GM12878 (cell line): ENCODE measurements at regions not wholly inside any gene's neighbourhood (a gene's known extent, or its start where the extent isn't known, plus 50 kb on each side); places are given as distances from the start of the nearest gene placed in this dataset.

ENCODE experiments used
- ATAC-seq: fragments of 200-7000 bp; cut with Tn5 transposase; 3 replicates; pipeline ENCODE4 v1.9.1; 2020; ENCODE audit warnings: mild to moderate bottlenecking, moderate library complexity
- BruUV-seq: library from RNA; stranded (reverse); fragments of 400-500 nt; replicated peaks from 2 replicates; lab custom pipeline; 2021; lab: Mats Ljungman, UMichigan
- CTCF ChIA-PET: fragments of 300-600 bp; sonication (Branson Sonifier 250); formaldehyde crosslinking; extraction: SDS; loops from one replicate; lab custom pipeline; 2021; ENCODE audit warnings: inconsistent platforms; lab: Yijun Ruan, JAX
- POLR2A ChIA-PET: fragments of 350-600 bp; formaldehyde crosslinking; extraction: SDS; loops from one replicate; lab custom pipeline; 2021; ENCODE audit warnings: inconsistent platforms; lab: Charles Lee
- RAD21 ChIA-PET: fragments of 300-600 bp; sonication (Branson Sonifier 250); formaldehyde crosslinking; loops from one replicate; lab custom pipeline; 2023; ENCODE audit warnings: antibody characterized with exemption; ENCODE audit not compliant: unreplicated experiment; lab: Charles Lee
- SMC1A ChIA-PET: fragments of 300-600 bp; sonication (Branson Sonifier 250); formaldehyde crosslinking; loops from one replicate; lab custom pipeline; 2023; ENCODE audit not compliant: unreplicated experiment, uncharacterized antibody; lab: Charles Lee
- DNase-seq: peaks from one replicate; pipeline ENCODE4 v3.0.0-alpha.2; 2011; ENCODE audit warnings: low read depth, low spot score
- FAIRE-seq: peaks from 3 replicates; lab custom pipeline; 2011; peaks lifted over from hg19 to GRCh38; lab: Jason Lieb, UNC
- H2AFZ ChIP-seq: 2 replicates; pipeline ENCODE4 v1.6.0; 2011; ENCODE audit warnings: low read depth, low read length, control low read depth; ENCODE audit not compliant: control insufficient read depth
- H3K27ac ChIP-seq: 2 replicates; pipeline ENCODE4 v1.5.1; 2011; ENCODE audit warnings: control low read depth; ENCODE audit not compliant: control insufficient read depth, insufficient read depth
- H3K27me3 ChIP-seq, 2 experiments: replicated peaks in 1 of 2; 2 replicates each; pipeline versions ENCODE4 v1.6.0 to v1.6.1; 2011; ENCODE audit warnings: low read length in 1 of 2; ENCODE audit not compliant: control insufficient read depth in 2 of 2, insufficient read depth in 2 of 2
- H3K36me3 ChIP-seq, 2 experiments: 2 replicates each; pipeline ENCODE4 v1.5.1; 2011; ENCODE audit warnings: low read length in 1 of 2; ENCODE audit not compliant: control insufficient read depth in 2 of 2, insufficient read depth in 2 of 2
- H3K4me1 ChIP-seq: 2 replicates; pipeline ENCODE4 v1.6.1; 2011; ENCODE audit warnings: mild to moderate bottlenecking, low read length, moderate library complexity, mixed read lengths; ENCODE audit not compliant: control insufficient read depth, insufficient read depth
- H3K4me2 ChIP-seq: 2 replicates; pipeline ENCODE4 v1.6.0; 2011; ENCODE audit warnings: control low read depth; ENCODE audit not compliant: control insufficient read depth, insufficient read depth
- H3K4me3 ChIP-seq: fragments of 200-600 bp; sonication (generic); 2 replicates; pipeline ENCODE4 v1.5.1; 2016
- H3K79me2 ChIP-seq: 2 replicates; pipeline ENCODE4 v1.6.0; 2011; ENCODE audit warnings: low read length; ENCODE audit not compliant: control insufficient read depth, insufficient read depth
- H3K9ac ChIP-seq: 2 replicates; pipeline ENCODE4 v1.8.0; 2011; ENCODE audit warnings: low read length, control low read depth, mixed read lengths; ENCODE audit not compliant: control insufficient read depth, insufficient read depth
- H3K9me3 ChIP-seq: replicated peaks from 3 replicates; pipeline ENCODE4 v1.5.1; 2011; ENCODE audit warnings: mild to moderate bottlenecking, low read length; ENCODE audit not compliant: control insufficient read depth, insufficient read depth
- H4K20me1 ChIP-seq: 2 replicates; pipeline ENCODE4 v1.6.0; 2011; ENCODE audit not compliant: control insufficient read depth, insufficient read depth
- ASH2L ChIP-seq: fragments of 300-600, 200-600 bp; sonication (generic); IDR thresholded peaks from 2 replicates; pipeline ENCODE4 v1.6.1; 2017; ENCODE audit warnings: low read depth, mild to moderate bottlenecking, borderline replicate concordance
- ESRRA ChIP-seq: IDR thresholded peaks from 2 replicates; pipeline ENCODE4 v1.6.1; 2012; ENCODE audit warnings: mild to moderate bottlenecking, low read length, improper control_type of control experiment
- FOS ChIP-seq: IDR thresholded peaks from 3 replicates; pipeline ENCODE4 v1.6.1; 2011; ENCODE audit warnings: borderline replicate concordance; ENCODE audit not compliant: insufficient read length; ENCODE audit errors: extremely low read depth
- FOXM1 ChIP-seq: IDR thresholded peaks from 2 replicates; pipeline ENCODE4 v1.6.1; 2012; ENCODE audit warnings: low read depth, mild to moderate bottlenecking, inconsistent platforms, low read length, moderate library complexity
- IKZF2 ChIP-seq, 2 experiments: fragments of 450-650 bp; IDR thresholded peaks; 2 replicates each; pipeline ENCODE4 v1.6.1; 2017; ENCODE audit warnings: mild to moderate bottlenecking in 2 of 2, moderate library complexity in 2 of 2
- IRF4 ChIP-seq: IDR thresholded peaks from 2 replicates; pipeline ENCODE4 v1.6.1; 2011; ENCODE audit warnings: low read depth, low read length
- POLR2AphosphoS5 ChIP-seq: IDR thresholded peaks from 2 replicates; pipeline ENCODE4 v1.6.1; 2011; ENCODE audit warnings: mild to moderate bottlenecking, low read length, inconsistent platforms
- RFX5 ChIP-seq: IDR thresholded peaks from 2 replicates; pipeline ENCODE4 v1.6.1; 2011; ENCODE audit warnings: low read depth, low read length, improper control_type of control experiment
- SMC3 ChIP-seq: IDR thresholded peaks from 2 replicates; pipeline ENCODE4 v1.6.1; 2011; ENCODE audit warnings: low read length, improper control_type of control experiment, borderline replicate concordance
- SP1 ChIP-seq: IDR thresholded peaks from one replicate; pipeline ENCODE4 v1.6.1; 2011; ENCODE audit warnings: low read depth, low read length
- SREBF2 ChIP-seq: IDR thresholded peaks from 2 replicates; pipeline ENCODE4 v1.6.1; 2012; ENCODE audit warnings: mild to moderate bottlenecking, low read length
- STAT1 ChIP-seq: fragments of 450-650 bp; conservative IDR thresholded peaks from 2 replicates; pipeline ENCODE4 v1.6.1; 2014; ENCODE audit warnings: antibody characterized with exemption, mild to moderate bottlenecking
- WGBS: methylation state at CpG from one replicate; pipeline ENCODE4 v1.1.6; 2016; ENCODE audit warnings: low lambda C conversion rate; ENCODE audit not compliant: insufficient replicate concordance, insufficient coverage; ENCODE audit errors: missing lambda C conversion rate; 5-methylcytosine and 5-hydroxymethylcytosine counted together
- in situ Hi-C: fragments of 300-500 bp; cut with MboI; formaldehyde crosslinking; loops from 9 replicates; pipeline ENCODE4 v1.14.3; 2018; ENCODE audit warnings: mixed read lengths
- intact Hi-C: fragments of 100-400 bp; cut with micrococcal nuclease; formaldehyde crosslinking; loops from one replicate; pipeline ENCODE4 v1.14.2; 2022; ENCODE audit not compliant: unreplicated experiment
- TF ChIP-seq, protein P1 (sequence below): fragments of 450-650 bp; IDR thresholded peaks from 2 replicates; pipeline ENCODE4 v1.6.1; 2014; ENCODE audit warnings: mild to moderate bottlenecking
- TF ChIP-seq, protein P2 (sequence below): fragments of 450-650 bp; conservative IDR thresholded peaks from 2 replicates; pipeline ENCODE4 v1.6.1; 2017; ENCODE audit warnings: mild to moderate bottlenecking, moderate library complexity
- TF ChIP-seq, protein P3 (sequence below): fragments of 450-650 bp; IDR thresholded peaks from 2 replicates; pipeline ENCODE4 v1.6.1; 2018; ENCODE audit warnings: mild to moderate bottlenecking, low read depth, moderate library complexity; ENCODE audit not compliant: partially characterized antibody

DNA sequence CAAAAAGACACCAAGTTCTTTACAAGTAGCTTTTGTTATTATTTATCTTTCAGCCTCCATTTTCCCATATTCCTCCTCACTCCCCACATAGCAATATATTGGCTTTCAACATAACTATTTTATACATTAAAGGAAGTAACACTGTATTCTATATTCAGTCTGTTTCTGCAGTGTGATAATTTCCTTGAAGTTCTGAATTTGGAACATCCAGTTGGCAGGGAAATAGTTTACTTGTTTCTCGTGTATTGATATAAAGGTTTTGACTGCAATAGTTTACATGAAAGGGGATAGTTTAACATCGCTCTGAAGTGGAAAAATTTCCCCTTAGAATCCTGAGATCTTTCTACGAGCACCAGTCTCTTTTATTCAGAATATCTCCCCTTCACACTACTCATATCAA is 341.5 kb upstream of the ANO3 start (continued):
- TF ChIP-seq, protein P1, sequence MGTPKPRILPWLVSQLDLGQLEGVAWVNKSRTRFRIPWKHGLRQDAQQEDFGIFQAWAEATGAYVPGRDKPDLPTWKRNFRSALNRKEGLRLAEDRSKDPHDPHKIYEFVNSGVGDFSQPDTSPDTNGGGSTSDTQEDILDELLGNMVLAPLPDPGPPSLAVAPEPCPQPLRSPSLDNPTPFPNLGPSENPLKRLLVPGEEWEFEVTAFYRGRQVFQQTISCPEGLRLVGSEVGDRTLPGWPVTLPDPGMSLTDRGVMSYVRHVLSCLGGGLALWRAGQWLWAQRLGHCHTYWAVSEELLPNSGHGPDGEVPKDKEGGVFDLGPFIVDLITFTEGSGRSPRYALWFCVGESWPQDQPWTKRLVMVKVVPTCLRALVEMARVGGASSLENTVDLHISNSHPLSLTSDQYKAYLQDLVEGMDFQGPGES, result no peak
- TF ChIP-seq ASH2L (no peak), SREBF2 (no peak), STAT1 (no peak)
- TF ChIP-seq, protein P2, sequence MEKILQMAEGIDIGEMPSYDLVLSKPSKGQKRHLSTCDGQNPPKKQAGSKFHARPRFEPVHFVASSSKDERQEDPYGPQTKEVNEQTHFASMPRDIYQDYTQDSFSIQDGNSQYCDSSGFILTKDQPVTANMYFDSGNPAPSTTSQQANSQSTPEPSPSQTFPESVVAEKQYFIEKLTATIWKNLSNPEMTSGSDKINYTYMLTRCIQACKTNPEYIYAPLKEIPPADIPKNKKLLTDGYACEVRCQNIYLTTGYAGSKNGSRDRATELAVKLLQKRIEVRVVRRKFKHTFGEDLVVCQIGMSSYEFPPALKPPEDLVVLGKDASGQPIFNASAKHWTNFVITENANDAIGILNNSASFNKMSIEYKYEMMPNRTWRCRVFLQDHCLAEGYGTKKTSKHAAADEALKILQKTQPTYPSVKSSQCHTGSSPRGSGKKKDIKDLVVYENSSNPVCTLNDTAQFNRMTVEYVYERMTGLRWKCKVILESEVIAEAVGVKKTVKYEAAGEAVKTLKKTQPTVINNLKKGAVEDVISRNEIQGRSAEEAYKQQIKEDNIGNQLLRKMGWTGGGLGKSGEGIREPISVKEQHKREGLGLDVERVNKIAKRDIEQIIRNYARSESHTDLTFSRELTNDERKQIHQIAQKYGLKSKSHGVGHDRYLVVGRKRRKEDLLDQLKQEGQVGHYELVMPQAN, result no peak
- TF ChIP-seq, protein P3, sequence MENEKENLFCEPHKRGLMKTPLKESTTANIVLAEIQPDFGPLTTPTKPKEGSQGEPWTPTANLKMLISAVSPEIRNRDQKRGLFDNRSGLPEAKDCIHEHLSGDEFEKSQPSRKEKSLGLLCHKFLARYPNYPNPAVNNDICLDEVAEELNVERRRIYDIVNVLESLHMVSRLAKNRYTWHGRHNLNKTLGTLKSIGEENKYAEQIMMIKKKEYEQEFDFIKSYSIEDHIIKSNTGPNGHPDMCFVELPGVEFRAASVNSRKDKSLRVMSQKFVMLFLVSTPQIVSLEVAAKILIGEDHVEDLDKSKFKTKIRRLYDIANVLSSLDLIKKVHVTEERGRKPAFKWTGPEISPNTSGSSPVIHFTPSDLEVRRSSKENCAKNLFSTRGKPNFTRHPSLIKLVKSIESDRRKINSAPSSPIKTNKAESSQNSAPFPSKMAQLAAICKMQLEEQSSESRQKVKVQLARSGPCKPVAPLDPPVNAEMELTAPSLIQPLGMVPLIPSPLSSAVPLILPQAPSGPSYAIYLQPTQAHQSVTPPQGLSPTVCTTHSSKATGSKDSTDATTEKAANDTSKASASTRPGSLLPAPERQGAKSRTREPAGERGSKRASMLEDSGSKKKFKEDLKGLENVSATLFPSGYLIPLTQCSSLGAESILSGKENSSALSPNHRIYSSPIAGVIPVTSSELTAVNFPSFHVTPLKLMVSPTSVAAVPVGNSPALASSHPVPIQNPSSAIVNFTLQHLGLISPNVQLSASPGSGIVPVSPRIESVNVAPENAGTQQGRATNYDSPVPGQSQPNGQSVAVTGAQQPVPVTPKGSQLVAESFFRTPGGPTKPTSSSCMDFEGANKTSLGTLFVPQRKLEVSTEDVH, result no peak

DNA sequence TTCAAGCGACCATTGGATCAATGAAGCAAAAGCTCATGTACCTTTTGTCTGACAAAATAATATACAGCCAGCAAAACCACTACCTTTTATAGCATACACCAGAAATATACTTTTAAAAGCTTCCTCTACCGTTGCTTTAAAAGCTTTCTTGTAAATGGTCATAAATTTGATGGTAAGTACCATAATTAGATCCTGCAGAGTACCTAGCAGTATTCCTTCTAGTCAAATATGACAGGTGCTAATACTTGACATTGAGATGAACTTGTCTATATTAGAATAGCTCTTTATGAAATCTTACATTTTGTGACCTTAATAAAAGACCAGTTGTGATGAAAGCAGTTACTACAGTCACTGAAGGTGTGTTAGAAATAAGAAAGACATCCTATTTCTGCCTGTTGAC is 340.5 kb upstream of the ANO3 start:
- ChIA-PET RAD21 (interaction anchor here (2.6 kb wide), 1 partner anchor 9 kb away, joined by 12 read pairs; no protein-coding TSS in a partner anchor), CTCF (interaction anchor here (2.0 to 2.5 kb wide), 2 partner anchors 10 to 143 kb away, joined by 6 to 18 read pairs; no protein-coding TSS in a partner anchor), POLR2A (no interaction called here), SMC1A (interaction anchor here (2.2 kb wide), 1 partner anchor 10 kb away, joined by 7 read pairs; no protein-coding TSS in a partner anchor)
- Histone ChIP-seq H3K4me2 (no peak overlapping the region), H3K36me3 (no peaks in the 10 kb centered on the region), H4K20me1 (no peaks in the 10 kb centered on the region), H3K4me3 (no peak overlapping the region), H3K79me2 (no peaks in the 10 kb centered on the region), H3K9ac (no peak overlapping the region), H3K4me1 (no peaks in the 10 kb centered on the region), H3K9me3 (no peaks in the 10 kb centered on the region), H3K27me3 (no peaks in the 10 kb centered on the region), H2AFZ (no peak overlapping the region), H3K27ac (no peak overlapping the region)
- 0% methylated on average over 2 of the region's 2 CpGs for WGBS
- ATAC-seq (no peak), FAIRE-seq (no peak), DNase-seq (no peak)
- in situ Hi-C loops, result no loop called here
- no TSS peak for BruUV-seq
- intact Hi-C loops, result no loop called here
- TF ChIP-seq IRF4 (no peak), FOXM1 (no peak), RFX5 (no peak), SP1 (no peak), IKZF2 (IDR thresholded peaks at IDR 0.05) (no peak), FOS (no peak), POLR2AphosphoS5 (no peak), ESRRA (no peak), SMC3 (no peak)
